Transverse colon (tissue), 4 donors: ENCODE measurements at regions not wholly inside any gene's neighbourhood (a gene's known extent, or its start where the extent isn't known, plus 50 kb on each side); places are given as distances from the start of the nearest gene placed in this dataset.

ENCODE experiments used
- DNase-seq: peaks from one replicate; pipeline ENCODE4 v3.0.0-alpha.2; 2019
- H3K27ac ChIP-seq, 4 donors: fragments of 200-600 bp; sonication (generic); 2 replicates each; pipeline ENCODE4 v1.5.1; 2016 to 2018; ENCODE audit warnings: inconsistent platforms in 4 of 4
- H3K27me3 ChIP-seq: fragments of 200-600 bp; sonication (generic); 2 replicates; pipeline ENCODE4 v1.5.1; 2017; ENCODE audit warnings: inconsistent platforms
- H3K36me3 ChIP-seq, 4 donors: fragments of 200-600 bp; sonication (generic); 2 replicates each; pipeline ENCODE4 v1.5.1; 2017 to 2019; ENCODE audit warnings: inconsistent platforms in 4 of 4
- H3K4me1 ChIP-seq, 4 donors: fragments of 200-600 bp; sonication (generic); 2 replicates each; pipeline ENCODE4 v1.5.1; 2017 to 2020; ENCODE audit warnings: inconsistent platforms in 4 of 4
- H3K4me3 ChIP-seq, 4 donors: fragments of 200-600 bp; sonication (generic); 1 replicate in 1 of 4; 2 replicates in 3 of 4; pipeline versions ENCODE4 v1.5.1 to v1.6.1; 2017 to 2019; ENCODE audit warnings: inconsistent platforms in 4 of 4
- H3K9me3 ChIP-seq, 2 donors: fragments of 200-600 bp; sonication (generic); 2 replicates each; pipeline ENCODE4 v1.5.1; 2017 to 2019; ENCODE audit warnings: inconsistent platforms in 2 of 2
- CTCF ChIP-seq, 5 experiments: fragments of 200-600 bp in 3 of 5; fragments of 450-650 bp in 2 of 5; sonication (generic) in 3 of 5; IDR thresholded peaks; 1 replicate in 2 of 5; 2 replicates in 3 of 5; pipeline ENCODE4 v1.5.1; 2016 to 2017; ENCODE audit warnings: antibody characterized with exemption in 5 of 5, inconsistent platforms in 3 of 5, mild to moderate bottlenecking in 2 of 5, moderate library complexity in 1 of 5
- EP300 ChIP-seq: sonication (generic); formaldehyde crosslinking; IDR thresholded peaks from one replicate; pipeline ENCODE4 v1.6.1; 2017; ENCODE audit warnings: antibody characterized with exemption, low read depth
- POLR2A ChIP-seq: fragments of 450-650 bp; IDR thresholded peaks from one replicate; pipeline ENCODE4 v1.6.1; 2016; ENCODE audit warnings: antibody characterized with exemption, mild to moderate bottlenecking, moderate library complexity
- POLR2AphosphoS5 ChIP-seq, 3 donors: sonication (generic); formaldehyde crosslinking; IDR thresholded peaks; one replicate each; pipeline ENCODE4 v1.6.1; 2016; ENCODE audit warnings: antibody characterized with exemption in 3 of 3
- WGBS, 2 donors: methylation state at CpG; one replicate each; pipeline ENCODE4 v1.1.5; 2018; ENCODE audit warnings: low coverage in 1 of 2; 5-methylcytosine and 5-hydroxymethylcytosine counted together
- in situ Hi-C, 4 donors: fragments of 200-750 bp; cut with MboI; loops; one replicate each; pipeline versions ENCODE4 v1.15.0 to v1.15.1; 2017; ENCODE audit warnings: low sequenced_read_pairs in 3 of 4, low pct_ligation_motif_present in 1 of 4, low pct_unique_long_range_greater_than_20kb in 1 of 4
- intact Hi-C: fragments of 100-400 bp; cut with DNase I; formaldehyde crosslinking; loops from one replicate; pipeline ENCODE4 v1.15.1; 2023; ENCODE audit warnings: low total_unique reads

- Histone ChIP-seq H3K27ac (no peak overlapping the region), H3K4me3 (no peak overlapping the region), H3K9me3 (no peaks in the 10 kb centered on the region), H3K4me1 (no peaks in the 10 kb centered on the region), H3K36me3 (no peaks in the 10 kb centered on the region), H3K27me3 (no peaks in the 10 kb centered on the region)
- intact Hi-C loops = no loop called here
- 70 to 82% methylated on average over 4 to 10 of the region's 10 CpGs for WGBS, 2 donors
- in situ Hi-C loops = no loop called here
- TF ChIP-seq POLR2A = no peak
- no peak for TF ChIP-seq POLR2AphosphoS5 (IDR thresholded peaks at IDR 0.05)
- no peak for TF ChIP-seq CTCF (IDR thresholded peaks at IDR 0.05)
- TF ChIP-seq EP300 = no peak
- no peak for DNase-seq
Observed at GRCh38 chr19:28224441-28224840, 988.5 kb downstream of the UQCRFS1 start.

- H3K4me1 ChIP-seq = no peaks in the 10 kb centered on the region
- in situ Hi-C loops = no loop called here
Observed at GRCh38 chr19:28221736-28222135, 991.2 kb downstream of the UQCRFS1 start.

GRCh38 chr19:28218728-28219127, 994.2 kb downstream of the UQCRFS1 start:
- WGBS, 2 donors = 58% methylated on average over 5 of the region's 5 CpGs; no CpG with 5 or more reads in 1 of the 2 donors
- H3K36me3 ChIP-seq = no peaks in the 10 kb centered on the region
- DNase-seq = no peak
- TF ChIP-seq EP300 = no peak
- no peak for TF ChIP-seq CTCF (IDR thresholded peaks at IDR 0.05)
- no peak for TF ChIP-seq POLR2AphosphoS5 (IDR thresholded peaks at IDR 0.05)
- TF ChIP-seq POLR2A = no peak
- H3K4me3 ChIP-seq = no peak overlapping the region
- intact Hi-C loops (no loop called here), in situ Hi-C loops (no loop called here)
- H3K27ac ChIP-seq = no peak overlapping the region
- H3K27me3 ChIP-seq = no peaks in the 10 kb centered on the region
- no peaks in the 10 kb centered on the region for H3K4me1 ChIP-seq
- no peaks in the 10 kb centered on the region for H3K9me3 ChIP-seq

More at GRCh38 chr19:28221736-28222135, 991.2 kb downstream of the UQCRFS1 start:
- H3K27ac ChIP-seq = no peak overlapping the region
- no peaks in the 10 kb centered on the region for H3K36me3 ChIP-seq
- no peaks in the 10 kb centered on the region for H3K9me3 ChIP-seq
- no peaks in the 10 kb centered on the region for H3K27me3 ChIP-seq
- no peak overlapping the region for H3K4me3 ChIP-seq
- DNase-seq = no peak
- WGBS, 2 donors = 73 to 100% methylated on average over 1 to 3 of the region's 3 CpGs
- intact Hi-C loops = no loop called here
- no peak for TF ChIP-seq POLR2AphosphoS5 (IDR thresholded peaks at IDR 0.05)
- TF ChIP-seq CTCF (IDR thresholded peaks at IDR 0.05) = no peak
- no peak for TF ChIP-seq POLR2A
- TF ChIP-seq EP300 = no peak

GRCh38 chr19:28217022-28217421, 995.9 kb downstream of the UQCRFS1 start:
- TF ChIP-seq CTCF (IDR thresholded peaks at IDR 0.05) = no peak
- no peak for TF ChIP-seq POLR2AphosphoS5 (IDR thresholded peaks at IDR 0.05)
- TF ChIP-seq EP300 = no peak
- no peak for TF ChIP-seq POLR2A
- Histone ChIP-seq H3K9me3 (no peaks in the 10 kb centered on the region), H3K36me3 (no peaks in the 10 kb centered on the region), H3K4me1 (no peaks in the 10 kb centered on the region), H3K27ac (no peak overlapping the region), H3K4me3 (no peak overlapping the region), H3K27me3 (no peaks in the 10 kb centered on the region)
- DNase-seq = no peak
- in situ Hi-C loops (no loop called here), intact Hi-C loops (no loop called here)
- 44 to 64% methylated on average over 1 of the region's 1 CpG for WGBS, 2 donors
